BLaER1 (cell line): ENCODE measurements at regions not wholly inside any gene's neighbourhood (a gene's known extent, or its start where the extent isn't known, plus 50 kb on each side); places are given as distances from the start of the nearest gene placed in this dataset.
A peak's percentile ranks its signal among the peaks of the same experiment; 100 is the strongest.

Experiments used
- H3K27ac ChIP-seq: shearing (Covaris generic); formaldehyde crosslinking; 2 replicates; pipeline ENCODE4 v1.8.1; 2022
- H3K27me3 ChIP-seq: shearing (Covaris generic); formaldehyde crosslinking; 2 replicates; pipeline ENCODE4 v1.8.1; 2022
- H3K36me3 ChIP-seq: shearing (Covaris generic); formaldehyde crosslinking; 2 replicates; pipeline ENCODE4 v1.8.1; 2022
- H3K4me1 ChIP-seq: shearing (Covaris generic); formaldehyde crosslinking; 2 replicates; pipeline ENCODE4 v1.8.1; 2022
- H3K4me2 ChIP-seq: shearing (Covaris generic); formaldehyde crosslinking; 2 replicates; pipeline ENCODE4 v1.8.1; 2022
- H3K4me3 ChIP-seq: shearing (Covaris generic); formaldehyde crosslinking; 2 replicates; pipeline ENCODE4 v1.8.1; 2022
- H3K9ac ChIP-seq: shearing (Covaris generic); formaldehyde crosslinking; 2 replicates; pipeline ENCODE4 v1.8.1; 2022
- H3K9me3 ChIP-seq: shearing (Covaris generic); formaldehyde crosslinking; 2 replicates; pipeline ENCODE4 v1.8.1; 2022
- H4K20me1 ChIP-seq: shearing (Covaris generic); formaldehyde crosslinking; 2 replicates; pipeline ENCODE4 v1.8.1; 2022
- Cebpa-rat ChIP-seq: shearing (Covaris generic); IDR thresholded peaks from 2 replicates; pipeline ENCODE4 v1.8.1; 2022

DNA sequence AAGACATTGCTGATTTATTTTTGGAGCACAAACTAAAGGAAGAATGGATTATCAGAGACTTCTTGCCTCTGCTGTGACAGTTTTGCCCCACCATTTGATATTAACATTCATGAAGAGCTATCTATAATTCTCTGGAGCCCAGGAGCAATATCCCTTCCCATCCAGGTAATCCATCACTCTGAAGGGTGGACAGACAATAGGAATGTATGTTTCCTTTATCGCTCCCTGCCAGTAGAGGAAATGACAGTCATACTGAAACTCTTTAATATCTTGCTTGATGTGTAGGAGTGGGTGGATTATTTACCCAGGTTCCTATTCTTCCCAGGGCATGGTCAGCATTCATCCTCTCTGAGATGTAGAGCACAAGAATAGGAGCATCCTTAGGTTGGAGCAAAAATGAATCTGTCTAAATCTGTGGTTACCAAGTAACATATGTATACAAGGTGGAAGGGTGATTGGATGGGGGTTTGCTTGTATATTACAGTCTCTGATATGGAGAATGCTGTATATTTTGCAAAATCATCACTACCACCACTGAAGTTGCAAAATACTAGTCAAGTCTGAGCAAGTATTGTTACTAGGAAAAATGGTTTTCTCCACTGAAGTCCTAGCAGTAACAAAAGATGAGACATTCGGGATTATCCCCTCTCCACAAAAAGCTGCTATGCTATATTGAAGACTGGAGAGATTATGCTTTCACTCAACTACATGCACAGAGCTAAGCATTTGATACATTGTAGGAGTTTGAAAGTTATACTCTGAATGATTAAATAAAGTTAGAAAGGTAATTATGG, 151.6 kb downstream of the CBLL2 start:
- TF ChIP-seq Cebpa-rat = no peak

DNA sequence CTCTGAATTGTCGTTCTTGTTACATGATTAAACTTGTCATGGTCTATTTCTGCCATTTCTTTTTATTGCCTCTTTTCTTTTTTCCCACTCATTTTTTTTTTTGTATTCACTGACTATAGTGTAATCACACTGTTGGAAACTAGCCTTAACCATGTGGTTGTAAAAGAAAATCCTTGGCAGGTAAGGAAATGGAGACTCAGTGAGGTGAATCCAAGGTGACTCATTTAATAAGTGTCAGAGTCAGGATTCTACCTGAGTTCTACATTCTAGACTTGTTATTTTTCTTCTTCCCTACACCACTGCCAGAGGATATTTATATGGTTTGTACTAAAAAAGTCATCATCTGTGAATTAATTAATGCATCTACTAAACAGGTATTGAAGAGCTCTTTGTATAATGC, 152.2 kb downstream of the CBLL2 start:
- H3K27me3 ChIP-seq = no peaks in the 10 kb centered on the region
- no peak for TF ChIP-seq Cebpa-rat

More for the DNA sequence above, 151.6 kb downstream of the CBLL2 start:
- Histone ChIP-seq H3K9ac (no peak overlapping the region), H3K4me1 (no peaks in the 10 kb centered on the region), H3K9me3 (peaks cover 5% of the 10 kb centered on the region; the same call in 1 of the 2 replicates), H4K20me1 (no peaks in the 10 kb centered on the region), H3K4me3 (no peak overlapping the region), H3K36me3 (no peaks in the 10 kb centered on the region), H3K27me3 (no peaks in the 10 kb centered on the region), H3K4me2 (no peak overlapping the region), H3K27ac (no peak overlapping the region)

DNA sequence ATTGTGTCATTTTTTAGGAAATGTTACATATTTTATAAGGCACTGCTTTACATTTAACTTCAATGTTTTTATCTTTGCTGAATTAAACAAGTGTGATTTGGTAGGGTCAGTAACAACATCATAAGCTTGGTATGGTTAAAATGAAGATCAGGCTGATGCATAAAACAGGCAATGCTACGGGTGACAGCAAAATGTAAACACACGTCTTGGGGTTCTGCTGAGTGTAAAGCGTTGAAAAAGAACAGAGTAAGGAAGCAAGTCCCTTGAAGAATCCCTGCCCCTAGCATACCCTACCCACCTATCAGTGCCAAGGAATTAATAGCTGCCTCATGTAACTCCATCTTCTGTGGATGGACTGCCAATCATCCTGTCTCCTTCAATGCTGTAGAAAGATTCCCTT, 157.0 kb downstream of the CBLL2 start:
- no peak for TF ChIP-seq Cebpa-rat
- H3K4me3 ChIP-seq = no peak overlapping the region

More for the DNA sequence above, 152.2 kb downstream of the CBLL2 start:
- H3K9ac ChIP-seq = no peak overlapping the region
- H3K27ac ChIP-seq = no peak overlapping the region
- no peaks in the 10 kb centered on the region for H3K4me1 ChIP-seq
- H3K4me2 ChIP-seq = no peak overlapping the region
- H3K9me3 ChIP-seq = peaks cover 5% of the 10 kb centered on the region; the same call in 1 of the 2 replicates
- H3K4me3 ChIP-seq = no peak overlapping the region
- no peaks in the 10 kb centered on the region for H3K36me3 ChIP-seq
- H4K20me1 ChIP-seq = no peaks in the 10 kb centered on the region

DNA sequence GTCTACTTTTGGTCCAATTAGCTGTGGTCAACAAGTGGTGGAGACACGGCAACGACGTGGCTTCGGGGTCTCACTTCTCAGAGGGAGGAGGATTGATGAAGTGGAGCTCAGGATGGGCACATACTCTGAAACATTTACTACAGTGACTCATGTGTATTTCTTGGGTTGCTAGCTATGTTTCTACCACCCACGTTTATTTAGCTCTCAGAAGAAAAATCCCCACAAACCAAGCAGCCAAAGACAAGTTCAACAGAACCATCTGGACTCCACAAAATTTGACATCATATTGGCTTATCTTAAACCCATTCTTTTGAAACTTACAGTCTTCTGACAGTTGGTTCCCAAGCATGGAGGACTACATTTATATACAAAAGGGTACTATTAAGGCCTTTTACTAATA, 158.0 kb downstream of the CBLL2 start:
- no peak overlapping the region for H3K27ac ChIP-seq
- no peaks in the 10 kb centered on the region for H3K36me3 ChIP-seq
- no peaks in the 10 kb centered on the region for H4K20me1 ChIP-seq
- no peak for TF ChIP-seq Cebpa-rat
- H3K4me3 ChIP-seq = no peak overlapping the region
- H3K9ac ChIP-seq = no peak overlapping the region
- no peak overlapping the region for H3K4me2 ChIP-seq
- H3K9me3 ChIP-seq = peaks cover 40% of the 10 kb centered on the region
- H3K4me1 ChIP-seq = no peaks in the 10 kb centered on the region
- H3K27me3 ChIP-seq = no peaks in the 10 kb centered on the region

More for the DNA sequence above, 157.0 kb downstream of the CBLL2 start:
- Histone ChIP-seq H3K27me3 (no peaks in the 10 kb centered on the region), H3K4me2 (no peak overlapping the region), H3K4me1 (no peaks in the 10 kb centered on the region), H4K20me1 (no peaks in the 10 kb centered on the region), H3K27ac (no peak overlapping the region), H3K36me3 (no peaks in the 10 kb centered on the region), H3K9ac (no peak overlapping the region), H3K9me3 (peaks cover 33% of the 10 kb centered on the region)

DNA sequence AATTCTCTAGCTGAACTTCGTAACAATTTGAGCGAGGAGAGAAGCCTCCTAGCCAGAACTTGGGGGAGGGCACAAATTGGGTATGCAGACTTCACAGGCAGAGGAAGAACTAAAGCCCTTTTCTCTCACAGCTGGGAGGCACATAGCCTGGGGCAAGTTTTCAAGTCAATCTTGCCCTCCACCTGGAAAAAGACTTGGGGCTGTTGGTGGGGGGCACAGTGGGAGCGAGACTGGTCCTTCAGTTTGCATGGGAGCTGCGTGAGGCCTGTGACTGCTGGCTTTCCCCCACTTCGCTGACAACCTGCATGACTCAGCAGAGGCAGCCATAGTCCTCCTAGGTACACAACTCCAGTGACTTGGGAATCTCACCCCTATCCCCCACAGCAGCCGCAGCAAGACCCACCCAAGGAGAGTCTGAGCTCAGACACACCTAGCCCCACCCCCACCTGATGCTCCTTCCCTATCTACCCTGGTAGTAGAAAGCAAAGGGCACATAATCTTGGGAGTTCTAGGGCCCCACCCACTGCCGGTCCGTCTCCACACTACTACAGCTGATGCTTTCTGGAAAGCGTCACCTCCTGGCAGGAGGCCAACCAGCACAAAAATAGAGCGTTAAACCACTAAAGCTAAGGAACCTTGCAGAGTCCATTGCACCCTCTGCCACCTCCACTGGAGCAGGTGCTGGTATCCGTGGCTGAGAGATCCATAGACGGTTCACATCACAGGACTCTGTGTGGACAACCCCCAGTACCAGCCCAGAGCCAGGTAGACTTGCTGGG, 160.8 kb downstream of the CBLL2 start:
- Histone ChIP-seq H3K4me1 (no peaks in the 10 kb centered on the region), H4K20me1 (no peaks in the 10 kb centered on the region), H3K9ac (no peak overlapping the region), H3K4me3 (no peak overlapping the region), H3K4me2 (no peak overlapping the region), H3K36me3 (no peaks in the 10 kb centered on the region), H3K9me3 (peaks cover 34% of the 10 kb centered on the region), H3K27ac (no peak overlapping the region), H3K27me3 (no peaks in the 10 kb centered on the region)
- TF ChIP-seq Cebpa-rat = no peak

DNA sequence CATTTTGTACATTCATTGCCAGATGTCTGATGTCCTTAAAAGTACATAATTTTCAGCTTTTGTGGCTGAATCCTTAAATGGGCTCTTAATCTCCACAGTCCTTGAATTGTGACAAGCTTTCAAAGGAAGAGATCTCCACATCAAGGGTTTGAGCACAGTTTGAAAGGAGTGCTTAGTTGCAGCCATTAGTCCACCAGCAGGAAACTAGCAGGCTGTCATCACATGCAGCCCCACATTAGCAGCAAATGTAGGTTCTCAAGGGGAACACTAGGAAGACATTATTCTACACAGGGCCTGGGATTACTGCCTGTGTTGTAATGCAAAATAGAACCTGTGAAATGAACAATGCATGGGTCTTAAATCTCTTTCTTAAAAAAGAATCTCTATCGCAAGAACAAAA, 173.2 kb downstream of the CBLL2 start:
- no peak for TF ChIP-seq Cebpa-rat
- Histone ChIP-seq H3K27me3 (no peaks in the 10 kb centered on the region), H3K4me3 (no peak overlapping the region), H3K9me3 (peaks cover 15% of the 10 kb centered on the region), H3K36me3 (no peaks in the 10 kb centered on the region), H4K20me1 (no peaks in the 10 kb centered on the region), H3K27ac (no peak overlapping the region), H3K4me2 (no peak overlapping the region), H3K4me1 (no peaks in the 10 kb centered on the region), H3K9ac (no peak overlapping the region)

DNA sequence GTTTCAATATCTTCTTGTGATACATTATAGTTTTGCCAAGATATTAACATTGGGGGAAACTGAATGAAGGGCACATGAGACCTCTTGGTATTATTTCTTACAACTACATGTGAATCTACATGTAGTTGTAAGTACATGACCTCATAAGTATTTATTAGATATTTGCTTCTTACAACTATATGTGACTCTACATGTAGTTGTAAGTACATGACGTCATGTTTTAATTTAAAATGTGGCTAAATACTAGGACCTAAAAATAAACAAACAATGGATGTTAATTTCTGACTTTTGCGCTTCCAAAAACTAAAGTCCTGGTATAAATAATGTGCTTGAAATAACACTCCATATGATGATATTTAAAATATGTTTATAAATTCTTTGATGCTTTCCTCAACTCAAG, 190.2 kb downstream of the CBLL2 start:
- Histone ChIP-seq H3K27me3 (no peaks in the 10 kb centered on the region), H3K27ac (no peak overlapping the region), H4K20me1 (no peaks in the 10 kb centered on the region), H3K9ac (no peak overlapping the region), H3K4me1 (peaks cover 20% of the 10 kb centered on the region), H3K9me3 (peaks cover 32% of the 10 kb centered on the region), H3K4me2 (no peak overlapping the region), H3K4me3 (no peak overlapping the region), H3K36me3 (no peaks in the 10 kb centered on the region)
- no peak for TF ChIP-seq Cebpa-rat

DNA sequence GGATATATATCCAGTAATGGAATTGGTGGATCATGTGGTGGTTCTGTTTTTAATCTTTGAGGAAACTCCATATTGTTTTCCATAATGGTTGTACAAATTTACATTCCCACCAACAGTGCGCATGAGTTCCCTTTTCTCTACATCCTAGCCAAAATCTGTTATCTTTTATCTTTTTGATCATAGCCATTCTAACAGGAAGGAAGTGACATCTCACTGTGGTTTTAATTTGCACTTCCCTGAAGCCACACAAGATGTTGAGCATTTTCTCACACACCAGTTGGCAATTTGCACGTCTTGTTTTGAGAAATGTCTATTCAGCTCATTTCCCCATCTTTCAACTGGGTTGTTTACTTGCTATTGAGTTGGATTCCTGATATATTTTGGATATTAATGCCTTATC, 194.9 kb downstream of the CBLL2 start:
- Histone ChIP-seq H3K4me3 (peak overlapping the region; percentile 11; the same call in 1 of the 2 replicates), H3K9ac (no peak overlapping the region), H3K9me3 (peaks cover 54% of the 10 kb centered on the region), H3K4me2 (peak overlapping the region; percentile 63), H3K36me3 (no peaks in the 10 kb centered on the region; the same call in 1 of the 2 replicates), H3K4me1 (peaks cover 60% of the 10 kb centered on the region), H4K20me1 (no peaks in the 10 kb centered on the region), H3K27me3 (no peaks in the 10 kb centered on the region), H3K27ac (0 out of 2 replicates have a peak overlapping the region, but pooled peaks have one; percentile 71)
- no peak for TF ChIP-seq Cebpa-rat

DNA sequence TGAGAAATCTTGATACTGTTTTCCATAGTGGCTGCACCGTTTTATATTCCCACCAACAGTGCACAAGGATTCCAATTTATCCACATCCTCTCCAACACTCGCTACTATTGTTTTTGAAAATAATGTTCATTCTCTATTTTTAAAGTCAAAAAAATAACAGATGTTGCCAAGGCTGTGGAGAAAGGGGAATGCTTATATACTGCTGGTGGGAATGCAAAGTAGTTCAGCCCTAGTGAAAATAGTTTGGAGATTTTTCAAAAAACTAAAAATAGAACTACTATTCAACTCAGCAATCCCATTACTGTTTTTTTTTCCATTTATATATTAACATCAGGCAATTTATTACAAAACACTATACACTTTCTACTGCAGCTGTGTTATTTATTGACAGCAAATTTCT, 208.7 kb downstream of the CBLL2 start:
- Histone ChIP-seq H3K27me3 (no peaks in the 10 kb centered on the region), H4K20me1 (no peaks in the 10 kb centered on the region), H3K4me1 (peaks cover 12% of the 10 kb centered on the region; the same call in 1 of the 2 replicates), H3K9ac (no peak overlapping the region), H3K27ac (no peak overlapping the region), H3K36me3 (no peaks in the 10 kb centered on the region), H3K4me2 (no peak overlapping the region), H3K4me3 (no peak overlapping the region), H3K9me3 (peaks cover 59% of the 10 kb centered on the region)
- TF ChIP-seq Cebpa-rat = no peak

DNA sequence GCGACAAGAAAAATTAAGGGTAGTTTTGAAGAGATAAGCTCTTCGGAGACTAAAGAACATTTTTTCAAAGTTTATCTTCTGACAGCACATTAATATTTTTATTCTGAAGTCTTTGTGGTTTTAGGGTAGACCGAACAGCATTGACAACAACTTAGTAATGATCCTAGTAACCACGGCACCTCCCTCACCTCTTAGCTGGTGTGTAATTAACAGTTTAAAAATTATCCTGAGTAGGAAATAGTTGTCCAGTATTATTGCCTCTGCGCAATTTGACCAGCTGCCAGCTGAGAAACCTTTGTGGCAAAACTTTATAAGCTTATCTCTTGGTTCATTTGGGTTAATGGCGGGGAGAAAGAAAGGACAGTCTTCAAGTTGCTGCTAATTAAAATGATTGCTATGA, 213.6 kb downstream of the CBLL2 start:
- no peaks in the 10 kb centered on the region for H3K36me3 ChIP-seq
- no peak for TF ChIP-seq Cebpa-rat
- no peak overlapping the region for H3K9ac ChIP-seq
- no peaks in the 10 kb centered on the region for H3K27me3 ChIP-seq
- no peaks in the 10 kb centered on the region for H4K20me1 ChIP-seq
- peaks cover 30% of the 10 kb centered on the region for H3K9me3 ChIP-seq
- H3K4me3 ChIP-seq = no peak overlapping the region
- peak overlapping the region; percentile 47 for H3K4me2 ChIP-seq
- peaks cover 23% of the 10 kb centered on the region; the same call in 1 of the 2 replicates for H3K4me1 ChIP-seq
- no peak overlapping the region for H3K27ac ChIP-seq
